ENCODE measurements at regions not wholly inside any gene's neighbourhood (a gene's known extent, or its start where the extent isn't known, plus 50 kb on each side); places are given as distances from the start of the nearest gene placed in this dataset.
"Not testable (repeated sequence)": the region's sequence is repeated elsewhere in the genome, so short reads cannot be mapped to it uniquely, and the experiment has no call there.

DNA sequence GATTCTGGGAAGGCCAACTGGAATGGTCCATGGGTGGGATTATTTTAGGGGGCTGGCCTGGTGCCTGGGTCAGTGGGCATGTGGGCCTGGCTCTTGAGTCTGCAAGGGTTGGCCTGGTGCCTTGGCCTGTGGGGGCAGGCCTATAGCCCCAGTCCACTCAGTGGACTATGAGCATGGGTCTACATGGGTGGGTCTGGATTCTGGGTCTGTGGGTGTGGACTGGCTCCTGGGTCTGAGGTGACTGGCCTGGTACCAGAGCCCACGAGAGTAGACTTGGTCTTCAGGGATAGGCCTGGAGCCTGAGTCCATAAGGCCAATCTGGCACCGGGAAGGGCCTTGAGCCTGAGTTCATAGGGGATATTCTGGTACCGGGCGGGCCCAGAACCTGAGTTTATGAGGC, 361.6 kb upstream of the SPATA31A3 start:
- TF ChIP-seq, protein P1, sequence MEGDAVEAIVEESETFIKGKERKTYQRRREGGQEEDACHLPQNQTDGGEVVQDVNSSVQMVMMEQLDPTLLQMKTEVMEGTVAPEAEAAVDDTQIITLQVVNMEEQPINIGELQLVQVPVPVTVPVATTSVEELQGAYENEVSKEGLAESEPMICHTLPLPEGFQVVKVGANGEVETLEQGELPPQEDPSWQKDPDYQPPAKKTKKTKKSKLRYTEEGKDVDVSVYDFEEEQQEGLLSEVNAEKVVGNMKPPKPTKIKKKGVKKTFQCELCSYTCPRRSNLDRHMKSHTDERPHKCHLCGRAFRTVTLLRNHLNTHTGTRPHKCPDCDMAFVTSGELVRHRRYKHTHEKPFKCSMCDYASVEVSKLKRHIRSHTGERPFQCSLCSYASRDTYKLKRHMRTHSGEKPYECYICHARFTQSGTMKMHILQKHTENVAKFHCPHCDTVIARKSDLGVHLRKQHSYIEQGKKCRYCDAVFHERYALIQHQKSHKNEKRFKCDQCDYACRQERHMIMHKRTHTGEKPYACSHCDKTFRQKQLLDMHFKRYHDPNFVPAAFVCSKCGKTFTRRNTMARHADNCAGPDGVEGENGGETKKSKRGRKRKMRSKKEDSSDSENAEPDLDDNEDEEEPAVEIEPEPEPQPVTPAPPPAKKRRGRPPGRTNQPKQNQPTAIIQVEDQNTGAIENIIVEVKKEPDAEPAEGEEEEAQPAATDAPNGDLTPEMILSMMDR (IDR thresholded peaks at IDR 0.05): not testable (repeated sequence)
- not testable (repeated sequence) for TF ChIP-seq POLR2A (IDR thresholded peaks at IDR 0.05)
